ENCODE measurements at regions not wholly inside any gene's neighbourhood (a gene's known extent, or its start where the extent isn't known, plus 50 kb on each side); places are given as distances from the start of the nearest gene placed in this dataset.
"Not testable (repeated sequence)": the region's sequence is repeated elsewhere in the genome, so short reads cannot be mapped to it uniquely, and the experiment has no call there.

GRCh38 chr14:57057803-57058202 lies 210.9 kb downstream of the EXOC5 start:
- Histone ChIP-seq H3K9me3 (ENCODE audit: control insufficient read depth, low read depth, low read length) (no peaks in the 10 kb centered on the region), H3K79me2 (ENCODE audit: control insufficient read depth, insufficient read depth, low read length) (no peaks in the 10 kb centered on the region), H3K9me1 (ENCODE audit: control insufficient read depth, extremely low read depth, insufficient read depth, low read length) (no peaks in the 10 kb centered on the region), H3K4me3 (ENCODE audit: control insufficient read depth in 2 of 3, extremely low read depth in 1 of 3, insufficient read depth in 2 of 3, low read depth in 1 of 3, low read length in 3 of 3) (no peak overlapping the region), H3K27me3 (ENCODE audit: control insufficient read depth, extremely low read depth, insufficient read depth, low read length) (no peaks in the 10 kb centered on the region), H2AFZ (ENCODE audit: control insufficient read depth, low read length) (no peak overlapping the region), H3K4me2 (ENCODE audit: control insufficient read depth, extremely low read depth, insufficient read depth, low read depth, low read length) (no peak overlapping the region), H4K20me1 (ENCODE audit: control insufficient read depth, extremely low read depth, insufficient read depth, low read length) (no peaks in the 10 kb centered on the region), H3K9ac (ENCODE audit: control insufficient read depth, extremely low read depth, insufficient read depth, low read length) (no peak overlapping the region), H3K36me3 (ENCODE audit: control insufficient read depth in 2 of 2, extremely low read depth in 1 of 2, insufficient read depth in 2 of 2, low read length in 2 of 2) (no peaks in the 10 kb centered on the region), H3K27ac (ENCODE audit: control insufficient read depth, insufficient read depth, low read length) (no peak overlapping the region), H3K4me1 (ENCODE audit: control insufficient read depth, extremely low read depth, insufficient read depth, low read length) (no peaks in the 10 kb centered on the region)
- DNase-seq (ENCODE audit: low read depth, low spot score) (no peak), FAIRE-seq (no peak)
- dilution Hi-C loops (cut with MboI; ENCODE audit: extremely low pct_ligation_motif_present, low sequenced_read_pairs), result no loop called here
- TF ChIP-seq CTCF (optimal IDR thresholded peaks at IDR 0.05 in 1 of 3, IDR thresholded peaks at IDR 0.05 in 1 of 3, conservative IDR thresholded peaks at IDR 0.05 in 1 of 3; ENCODE audit: extremely low read depth in 1 of 3, insufficient read depth in 2 of 3, low read length in 3 of 3), result no peak
- TF ChIP-seq EZH2 (IDR thresholded peaks at IDR 0.05; ENCODE audit: low read length), result no peak

GRCh38 chr14:57056522-57056921 lies 212.2 kb downstream of the EXOC5 start:
- H4K20me1 ChIP-seq (ENCODE audit: control insufficient read depth, extremely low read depth, insufficient read depth, low read length); dilution Hi-C loops (cut with MboI; ENCODE audit: extremely low pct_ligation_motif_present, low sequenced_read_pairs); H3K27ac ChIP-seq (ENCODE audit: control insufficient read depth, insufficient read depth, low read length); H3K4me3 ChIP-seq (ENCODE audit: control insufficient read depth in 2 of 3, extremely low read depth in 1 of 3, insufficient read depth in 2 of 3, low read depth in 1 of 3, low read length in 3 of 3); H3K9me3 ChIP-seq (ENCODE audit: control insufficient read depth, low read depth, low read length); H2AFZ ChIP-seq (ENCODE audit: control insufficient read depth, low read length); H3K4me1 ChIP-seq (ENCODE audit: control insufficient read depth, extremely low read depth, insufficient read depth, low read length); H3K79me2 ChIP-seq (ENCODE audit: control insufficient read depth, insufficient read depth, low read length); H3K4me2 ChIP-seq (ENCODE audit: control insufficient read depth, extremely low read depth, insufficient read depth, low read depth, low read length); DNase-seq (ENCODE audit: low read depth, low spot score); H3K36me3 ChIP-seq (ENCODE audit: control insufficient read depth in 2 of 2, extremely low read depth in 1 of 2, insufficient read depth in 2 of 2, low read length in 2 of 2); H3K27me3 ChIP-seq (ENCODE audit: control insufficient read depth, extremely low read depth, insufficient read depth, low read length); H3K9ac ChIP-seq (ENCODE audit: control insufficient read depth, extremely low read depth, insufficient read depth, low read length); FAIRE-seq; H3K9me1 ChIP-seq (ENCODE audit: control insufficient read depth, extremely low read depth, insufficient read depth, low read length): not testable (repeated sequence)

GRCh38 chr14:57052705-57053302 lies 215.9 kb downstream of the EXOC5 start:
- H3K9me1 ChIP-seq (ENCODE audit: control insufficient read depth, extremely low read depth, insufficient read depth, low read length), result no peaks in the 10 kb centered on the region
- no peak overlapping the region for H3K27ac ChIP-seq (ENCODE audit: control insufficient read depth, insufficient read depth, low read length)
- H3K36me3 ChIP-seq (ENCODE audit: control insufficient read depth in 2 of 2, extremely low read depth in 1 of 2, insufficient read depth in 2 of 2, low read length in 2 of 2), result no peaks in the 10 kb centered on the region
- dilution Hi-C loops (cut with MboI; ENCODE audit: extremely low pct_ligation_motif_present, low sequenced_read_pairs), result no loop called here
- no peak for TF ChIP-seq CTCF (optimal IDR thresholded peaks at IDR 0.05 in 1 of 3, IDR thresholded peaks at IDR 0.05 in 1 of 3, conservative IDR thresholded peaks at IDR 0.05 in 1 of 3; ENCODE audit: extremely low read depth in 1 of 3, insufficient read depth in 2 of 3, low read length in 3 of 3)
- TF ChIP-seq EZH2 (IDR thresholded peaks at IDR 0.05; ENCODE audit: low read length), result no peak
- no peaks in the 10 kb centered on the region for H3K79me2 ChIP-seq (ENCODE audit: control insufficient read depth, insufficient read depth, low read length)
- no peak overlapping the region for H3K4me3 ChIP-seq (ENCODE audit: control insufficient read depth in 2 of 3, extremely low read depth in 1 of 3, insufficient read depth in 2 of 3, low read depth in 1 of 3, low read length in 3 of 3)
- H2AFZ ChIP-seq (ENCODE audit: control insufficient read depth, low read length), result no peak overlapping the region
- FAIRE-seq (no peak), DNase-seq (ENCODE audit: low read depth, low spot score) (no peak)
- no peaks in the 10 kb centered on the region for H4K20me1 ChIP-seq (ENCODE audit: control insufficient read depth, extremely low read depth, insufficient read depth, low read length)
- no peaks in the 10 kb centered on the region for H3K4me1 ChIP-seq (ENCODE audit: control insufficient read depth, extremely low read depth, insufficient read depth, low read length)
- H3K4me2 ChIP-seq (ENCODE audit: control insufficient read depth, extremely low read depth, insufficient read depth, low read depth, low read length), result no peak overlapping the region
- no peaks in the 10 kb centered on the region for H3K27me3 ChIP-seq (ENCODE audit: control insufficient read depth, extremely low read depth, insufficient read depth, low read length)
- no peak overlapping the region for H3K9ac ChIP-seq (ENCODE audit: control insufficient read depth, extremely low read depth, insufficient read depth, low read length)
- H3K9me3 ChIP-seq (ENCODE audit: control insufficient read depth, low read depth, low read length), result no peaks in the 10 kb centered on the region

Measured in keratinocyte (primary cell).